ENCODE measurements at regions not wholly inside any gene's neighbourhood (a gene's known extent, or its start where the extent isn't known, plus 50 kb on each side); places are given as distances from the start of the nearest gene placed in this dataset.

DNA sequence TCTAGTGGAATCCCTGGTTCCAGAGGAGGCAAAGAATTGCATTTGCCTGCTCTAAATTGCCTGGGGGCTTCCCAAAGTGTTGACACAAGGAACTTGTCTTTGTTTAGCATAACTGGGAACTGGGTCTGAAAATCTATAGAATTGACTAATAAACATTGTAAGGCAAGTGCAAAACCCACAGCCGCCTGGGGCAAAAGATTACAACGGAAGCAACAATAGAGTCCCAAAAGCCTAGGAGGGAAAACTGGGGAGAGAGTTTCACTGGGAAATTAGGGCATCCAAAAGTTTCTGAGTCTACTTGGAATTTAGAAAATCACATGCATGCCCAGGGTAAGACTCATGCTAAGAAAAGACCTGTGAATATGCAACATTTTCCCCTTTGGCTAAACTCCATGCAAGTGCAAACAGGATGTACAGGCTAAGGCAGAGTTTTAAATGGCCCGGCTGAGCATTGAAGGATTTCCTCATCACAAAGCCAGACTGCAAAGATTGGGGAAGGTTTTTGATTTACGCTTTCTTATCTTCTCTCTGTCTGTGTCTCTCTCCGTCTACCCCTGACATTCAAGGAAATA lies 725.3 kb upstream of the NCAM2 start:
- TF ChIP-seq, protein P1, sequence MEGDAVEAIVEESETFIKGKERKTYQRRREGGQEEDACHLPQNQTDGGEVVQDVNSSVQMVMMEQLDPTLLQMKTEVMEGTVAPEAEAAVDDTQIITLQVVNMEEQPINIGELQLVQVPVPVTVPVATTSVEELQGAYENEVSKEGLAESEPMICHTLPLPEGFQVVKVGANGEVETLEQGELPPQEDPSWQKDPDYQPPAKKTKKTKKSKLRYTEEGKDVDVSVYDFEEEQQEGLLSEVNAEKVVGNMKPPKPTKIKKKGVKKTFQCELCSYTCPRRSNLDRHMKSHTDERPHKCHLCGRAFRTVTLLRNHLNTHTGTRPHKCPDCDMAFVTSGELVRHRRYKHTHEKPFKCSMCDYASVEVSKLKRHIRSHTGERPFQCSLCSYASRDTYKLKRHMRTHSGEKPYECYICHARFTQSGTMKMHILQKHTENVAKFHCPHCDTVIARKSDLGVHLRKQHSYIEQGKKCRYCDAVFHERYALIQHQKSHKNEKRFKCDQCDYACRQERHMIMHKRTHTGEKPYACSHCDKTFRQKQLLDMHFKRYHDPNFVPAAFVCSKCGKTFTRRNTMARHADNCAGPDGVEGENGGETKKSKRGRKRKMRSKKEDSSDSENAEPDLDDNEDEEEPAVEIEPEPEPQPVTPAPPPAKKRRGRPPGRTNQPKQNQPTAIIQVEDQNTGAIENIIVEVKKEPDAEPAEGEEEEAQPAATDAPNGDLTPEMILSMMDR (IDR thresholded peaks at IDR 0.05), result no peak
- TF ChIP-seq POLR2A (IDR thresholded peaks at IDR 0.05), result no peak
